Kidney epithelial cell (primary cell): ENCODE measurements at regions not wholly inside any gene's neighbourhood (a gene's known extent, or its start where the extent isn't known, plus 50 kb on each side); places are given as distances from the start of the nearest gene placed in this dataset.

Source experiments
- DNase-seq: peaks from one replicate; pipeline ENCODE4 v3.0.0-alpha.2; 2010; ENCODE audit warnings: low read depth
- H3K27me3 ChIP-seq: 2 replicates; pipeline ENCODE4 v1.6.0; 2011; ENCODE audit warnings: low read length; ENCODE audit not compliant: control insufficient read depth, insufficient read depth
- H3K36me3 ChIP-seq: 2 replicates; pipeline ENCODE4 v1.5.1; 2011; ENCODE audit warnings: low read length; ENCODE audit not compliant: control insufficient read depth, insufficient read depth
- H3K4me3 ChIP-seq: 2 replicates; pipeline ENCODE4 v1.5.1; 2011; ENCODE audit warnings: low read depth, mild to moderate bottlenecking, control low read depth, low read length
- CTCF ChIP-seq: IDR thresholded peaks from 2 replicates; pipeline ENCODE4 v1.5.1; 2011; ENCODE audit warnings: mild to moderate bottlenecking, moderate library complexity, low read length, control low read depth, inconsistent platforms; ENCODE audit not compliant: insufficient read depth, poor library complexity, severe bottlenecking

GRCh38 chr2:144682248-144682647 is 162.3 kb upstream of the ZEB2 start:
- Histone ChIP-seq H3K36me3 (no peaks in the 10 kb centered on the region), H3K27me3 (no peaks in the 10 kb centered on the region), H3K4me3 (no peak overlapping the region)
- DNase-seq, result no peak
- TF ChIP-seq CTCF, result no peak

GRCh38 chr2:144681389-144681788 is 161.5 kb upstream of the ZEB2 start:
- Histone ChIP-seq H3K27me3 (no peaks in the 10 kb centered on the region), H3K36me3 (no peaks in the 10 kb centered on the region), H3K4me3 (no peak overlapping the region)
- no peak for DNase-seq
- no peak for TF ChIP-seq CTCF

- H3K36me3 ChIP-seq, result no peaks in the 10 kb centered on the region
- no peaks in the 10 kb centered on the region for H3K27me3 ChIP-seq
- TF ChIP-seq CTCF, result no peak
- no peak overlapping the region for H3K4me3 ChIP-seq
- no peak for DNase-seq
These were observed 160.0 kb upstream of the ZEB2 start for GRCh38 chr2:144679942-144680341.

- no peak for DNase-seq
- no peaks in the 10 kb centered on the region for H3K27me3 ChIP-seq
These were observed 158.8 kb upstream of the ZEB2 start for GRCh38 chr2:144678736-144679135.

GRCh38 chr2:144675731-144676130 is 155.8 kb upstream of the ZEB2 start:
- Histone ChIP-seq H3K27me3 (no peaks in the 10 kb centered on the region), H3K4me3 (no peak overlapping the region), H3K36me3 (no peaks in the 10 kb centered on the region)
- no peak for DNase-seq
- no peak for TF ChIP-seq CTCF

More at GRCh38 chr2:144678736-144679135, 158.8 kb upstream of the ZEB2 start:
- no peak for TF ChIP-seq CTCF
- no peak overlapping the region for H3K4me3 ChIP-seq
- H3K36me3 ChIP-seq, result no peaks in the 10 kb centered on the region

- Histone ChIP-seq H3K4me3 (no peak overlapping the region), H3K36me3 (no peaks in the 10 kb centered on the region), H3K27me3 (no peaks in the 10 kb centered on the region)
- TF ChIP-seq CTCF, result no peak
- DNase-seq, result no peak
These were observed 155.4 kb upstream of the ZEB2 start for GRCh38 chr2:144675331-144675730.
